ENCODE measurements at regions not wholly inside any gene's neighbourhood (a gene's known extent, or its start where the extent isn't known, plus 50 kb on each side); places are given as distances from the start of the nearest gene placed in this dataset.

- DNase-seq = no peak
Observed at GRCh38 chr20:20877079-20877478, 164.6 kb upstream of the RALGAPA2 start.

GRCh38 chr20:20875716-20876115 lies 163.3 kb upstream of the RALGAPA2 start:
- no peak for DNase-seq

- no peak for DNase-seq
Observed at GRCh38 chr20:20872428-20872827, 160.0 kb upstream of the RALGAPA2 start.

GRCh38 chr20:20869161-20869775 lies 156.8 kb upstream of the RALGAPA2 start:
- no peak for DNase-seq

- DNase-seq = no peak
Observed at GRCh38 chr20:20864351-20865096, 152.1 kb upstream of the RALGAPA2 start.

GRCh38 chr20:20860078-20860806 lies 147.8 kb upstream of the RALGAPA2 start:
- peak; percentile 83 for DNase-seq

GRCh38 chr20:20859510-20859909 lies 147.1 kb upstream of the RALGAPA2 start:
- DNase-seq = no peak

GRCh38 chr20:20856956-20857355 lies 144.5 kb upstream of the RALGAPA2 start:
- DNase-seq = no peak

- no peak for DNase-seq
Observed at GRCh38 chr20:20856306-20856705, 143.9 kb upstream of the RALGAPA2 start.

- no peak for DNase-seq
Observed at GRCh38 chr20:20851385-20851784, 138.9 kb upstream of the RALGAPA2 start.

- DNase-seq = no peak
Observed at GRCh38 chr20:20850407-20850806, 138.0 kb upstream of the RALGAPA2 start.

GRCh38 chr20:20849161-20849560 lies 136.7 kb upstream of the RALGAPA2 start:
- DNase-seq = no peak

- no peak for DNase-seq
Observed at GRCh38 chr20:20847814-20848213, 135.4 kb upstream of the RALGAPA2 start.

GRCh38 chr20:20843982-20844381 lies 131.5 kb upstream of the RALGAPA2 start:
- DNase-seq = no peak

GRCh38 chr20:20839771-20840170 lies 127.3 kb upstream of the RALGAPA2 start:
- DNase-seq = no peak

GRCh38 chr20:20837574-20838021 lies 125.2 kb upstream of the RALGAPA2 start:
- peak; percentile 36 for DNase-seq

- no peak for DNase-seq
Observed at GRCh38 chr20:20836836-20837235, 124.4 kb upstream of the RALGAPA2 start.

GRCh38 chr20:20835897-20836296 lies 123.5 kb upstream of the RALGAPA2 start:
- DNase-seq = no peak

GRCh38 chr20:20834008-20834407 lies 121.6 kb upstream of the RALGAPA2 start:
- no peak for DNase-seq

- no peak for DNase-seq
Observed at GRCh38 chr20:20832715-20833114, 120.3 kb upstream of the RALGAPA2 start.

GRCh38 chr20:20831794-20832193 lies 119.3 kb upstream of the RALGAPA2 start:
- no peak for DNase-seq

- DNase-seq = no peak
Observed at GRCh38 chr20:20829681-20830080, 117.2 kb upstream of the RALGAPA2 start.

- no peak for DNase-seq
Observed at GRCh38 chr20:20827992-20828597, 115.7 kb upstream of the RALGAPA2 start.
